CD4-positive, alpha-beta memory T cell (primary cell): ENCODE measurements at regions not wholly inside any gene's neighbourhood (a gene's known extent, or its start where the extent isn't known, plus 50 kb on each side); places are given as distances from the start of the nearest gene placed in this dataset.

Experiments
- CTCF ChIA-PET: fragments of 350-600 bp; sonication (Branson Sonifier 250); formaldehyde crosslinking; loops from one replicate; lab custom pipeline; 2021; ENCODE audit warnings: inconsistent platforms; ENCODE audit not compliant: partially characterized antibody; lab: Charles Lee
- POLR2A ChIA-PET: fragments of 350-600 bp; sonication (Branson Sonifier 250); formaldehyde crosslinking; loops from one replicate; lab custom pipeline; 2021; ENCODE audit not compliant: partially characterized antibody; lab: Charles Lee
- DNase-seq, 5 donors: peaks; one replicate each; pipeline versions ENCODE4 v3.0.0 to v3.0.0-alpha.2; 2020 to 2022; ENCODE audit warnings: mixed read lengths in 1 of 5
- H3K27ac ChIP-seq: one replicate; pipeline ENCODE4 v1.7.0; 2013; ENCODE audit warnings: low read depth, low read length
- H3K27me3 ChIP-seq: 2 replicates; pipeline ENCODE4 v1.7.0; 2013; ENCODE audit warnings: mild to moderate bottlenecking, low read length, moderate library complexity; ENCODE audit not compliant: insufficient read depth
- H3K36me3 ChIP-seq: 2 replicates; pipeline ENCODE4 v1.7.0; 2013; ENCODE audit warnings: mild to moderate bottlenecking, low read length, moderate library complexity; ENCODE audit not compliant: insufficient read depth
- H3K4me1 ChIP-seq: 2 replicates; pipeline ENCODE4 v1.7.0; 2013; ENCODE audit warnings: mild to moderate bottlenecking, low read length, moderate library complexity; ENCODE audit not compliant: insufficient read depth
- H3K4me3 ChIP-seq, 2 donors: one replicate each; pipeline ENCODE4 v1.7.0; 2013; ENCODE audit warnings: low read length in 2 of 2, mild to moderate bottlenecking in 1 of 2
- H3K9me3 ChIP-seq, 2 donors: one replicate each; pipeline ENCODE4 v1.7.0; 2013; ENCODE audit warnings: low read length in 2 of 2, control low read depth in 1 of 2; ENCODE audit not compliant: control insufficient read depth in 1 of 2
- H3K27ac Mint-ChIP-seq, 7 donors: one replicate each; pipeline ENCODE4 v1.8.0; 2020 to 2021; ENCODE audit warnings: mixed read lengths in 7 of 7, mild to moderate bottlenecking in 6 of 7, inconsistent platforms in 3 of 7, moderate library complexity in 3 of 7
- H3K27me3 Mint-ChIP-seq, 2 donors: one replicate each; pipeline ENCODE4 v1.8.0; 2020 to 2021; ENCODE audit warnings: mixed read lengths in 2 of 2
- H3K36me3 Mint-ChIP-seq, 2 donors: one replicate each; pipeline ENCODE4 v1.8.0; 2020 to 2021; ENCODE audit warnings: mixed read lengths in 2 of 2, inconsistent platforms in 1 of 2, mild to moderate bottlenecking in 1 of 2
- H3K4me1 Mint-ChIP-seq, 4 donors: one replicate each; pipeline ENCODE4 v1.8.0; 2020 to 2021; ENCODE audit warnings: mixed read lengths in 4 of 4, mild to moderate bottlenecking in 1 of 4
- H3K4me3 Mint-ChIP-seq, 8 donors: one replicate each; pipeline ENCODE4 v1.8.0; 2020 to 2021; ENCODE audit warnings: mixed read lengths in 8 of 8, mild to moderate bottlenecking in 7 of 8, moderate library complexity in 6 of 8, inconsistent platforms in 3 of 8
- H3K9me3 Mint-ChIP-seq, 8 donors: one replicate each; pipeline ENCODE4 v1.8.0; 2020 to 2021; ENCODE audit warnings: mixed read lengths in 8 of 8, mild to moderate bottlenecking in 5 of 8, inconsistent platforms in 3 of 8, moderate library complexity in 1 of 8
- intact Hi-C: fragments of 100-400 bp; cut with micrococcal nuclease; formaldehyde crosslinking; loops from one replicate; pipeline ENCODE4 v1.15.1; 2023

- no peaks in the 10 kb centered on the region for H3K27me3 ChIP-seq
- intact Hi-C loops = loop anchor here (10.0 kb wide), 1 partner anchor 353 kb away; no protein-coding TSS in a partner anchor
- H3K4me3 Mint-ChIP-seq = no peak overlapping the region
- no peak for DNase-seq
- H3K4me1 Mint-ChIP-seq = no peaks in the 10 kb centered on the region
- no peaks in the 10 kb centered on the region for H3K36me3 Mint-ChIP-seq
- ChIA-PET POLR2A (no interaction called here), CTCF (no interaction called here)
- peaks cover 0 to 16% (median 11%) of the 10 kb centered on the region in 8 donors for H3K9me3 Mint-ChIP-seq
- H3K27ac ChIP-seq = no peak overlapping the region
- no peaks in the 10 kb centered on the region for H3K4me1 ChIP-seq
- no peak overlapping the region for H3K4me3 ChIP-seq
- H3K27me3 Mint-ChIP-seq = peaks cover 18 to 29% of the 10 kb centered on the region in 2 donors
- no peak overlapping the region for H3K27ac Mint-ChIP-seq
- H3K9me3 ChIP-seq = no peaks in the 10 kb centered on the region
- H3K36me3 ChIP-seq = no peaks in the 10 kb centered on the region
These were observed 213.5 kb upstream of the NRP1 start for GRCh38 chr10:33547976-33548375.

- peaks cover 14 to 34% of the 10 kb centered on the region in 2 donors for H3K27me3 Mint-ChIP-seq
- intact Hi-C loops = loop anchor here (10.0 kb wide), 1 partner anchor 351 kb away; no protein-coding TSS in a partner anchor
- H3K27ac Mint-ChIP-seq = no peak overlapping the region
- H3K9me3 Mint-ChIP-seq = peaks cover 0 to 27% (median 19%) of the 10 kb centered on the region in 8 donors
- Histone ChIP-seq H3K36me3 (no peaks in the 10 kb centered on the region), H3K27me3 (no peaks in the 10 kb centered on the region), H3K4me3 (no peak overlapping the region), H3K4me1 (no peaks in the 10 kb centered on the region), H3K27ac (no peak overlapping the region), H3K9me3 (no peaks in the 10 kb centered on the region)
- H3K36me3 Mint-ChIP-seq = no peaks in the 10 kb centered on the region
- POLR2A ChIA-PET = no interaction called here
- H3K4me3 Mint-ChIP-seq = no peak overlapping the region
- no peaks in the 10 kb centered on the region for H3K4me1 Mint-ChIP-seq
- DNase-seq = no peak
- CTCF ChIA-PET = no interaction called here
These were observed 211.6 kb upstream of the NRP1 start for GRCh38 chr10:33546031-33546430.

GRCh38 chr10:33542752-33543505, 208.5 kb upstream of the NRP1 start:
- Mint-ChIP-seq H3K27ac (peak overlapping the region in 1 of 7 donors; percentile 37), H3K9me3 (peaks cover 0 to 27% (median 19%) of the 10 kb centered on the region in 8 donors), H3K4me3 (no peak overlapping the region), H3K27me3 (peaks cover 16 to 21% of the 10 kb centered on the region in 2 donors), H3K36me3 (no peaks in the 10 kb centered on the region), H3K4me1 (no peaks in the 10 kb centered on the region)
- no peaks in the 10 kb centered on the region for H3K9me3 ChIP-seq
- POLR2A ChIA-PET = no interaction called here
- no peaks in the 10 kb centered on the region for H3K27me3 ChIP-seq
- DNase-seq = no peak
- H3K4me1 ChIP-seq = no peaks in the 10 kb centered on the region
- H3K27ac ChIP-seq = no peak overlapping the region
- no peaks in the 10 kb centered on the region for H3K36me3 ChIP-seq
- CTCF ChIA-PET = no interaction called here
- intact Hi-C loops = loop anchor here (10.0 kb wide), 1 partner anchor 348 kb away; no protein-coding TSS in a partner anchor
- H3K4me3 ChIP-seq = no peak overlapping the region

GRCh38 chr10:33539116-33539515, 204.6 kb upstream of the NRP1 start:
- ChIA-PET POLR2A (no interaction called here), CTCF (no interaction called here)
- peaks cover 4% of the 10 kb centered on the region for H3K27me3 ChIP-seq
- intact Hi-C loops = no loop called here
- Mint-ChIP-seq H3K9me3 (peaks cover 0 to 27% (median 16%) of the 10 kb centered on the region in 8 donors), H3K27me3 (peaks cover 24 to 34% of the 10 kb centered on the region in 2 donors), H3K27ac (no peak overlapping the region), H3K4me1 (no peaks in the 10 kb centered on the region), H3K36me3 (no peaks in the 10 kb centered on the region), H3K4me3 (no peak overlapping the region)
- H3K9me3 ChIP-seq = no peaks in the 10 kb centered on the region
- H3K36me3 ChIP-seq = no peaks in the 10 kb centered on the region
- no peak for DNase-seq
- no peak overlapping the region for H3K4me3 ChIP-seq
- no peaks in the 10 kb centered on the region for H3K4me1 ChIP-seq
- no peak overlapping the region for H3K27ac ChIP-seq

- H3K9me3 Mint-ChIP-seq = peaks cover 0 to 9% (median 4%) of the 10 kb centered on the region in 8 donors
- no peaks in the 10 kb centered on the region for H3K36me3 Mint-ChIP-seq
- DNase-seq = no peak
- peaks cover 27 to 33% of the 10 kb centered on the region in 2 donors for H3K27me3 Mint-ChIP-seq
- intact Hi-C loops = no loop called here
- H3K4me1 Mint-ChIP-seq = no peaks in the 10 kb centered on the region
- no peak overlapping the region for H3K4me3 ChIP-seq
- H3K27ac Mint-ChIP-seq = no peak overlapping the region
- ChIA-PET CTCF (no interaction called here), POLR2A (no interaction called here)
- peaks cover 4% of the 10 kb centered on the region for H3K27me3 ChIP-seq
- no peak overlapping the region for H3K27ac ChIP-seq
- no peaks in the 10 kb centered on the region for H3K4me1 ChIP-seq
- H3K9me3 ChIP-seq = no peaks in the 10 kb centered on the region
- H3K4me3 Mint-ChIP-seq = no peak overlapping the region
- H3K36me3 ChIP-seq = no peaks in the 10 kb centered on the region
These were observed 202.6 kb upstream of the NRP1 start for GRCh38 chr10:33537066-33537465.

- ChIA-PET CTCF (no interaction called here), POLR2A (no interaction called here)
- no peaks in the 10 kb centered on the region for H3K4me1 ChIP-seq
- no peak overlapping the region for H3K4me3 ChIP-seq
- peaks cover 4% of the 10 kb centered on the region for H3K27me3 ChIP-seq
- intact Hi-C loops = no loop called here
- H3K9me3 Mint-ChIP-seq = peaks cover 0 to 3% (median 0%) of the 10 kb centered on the region in 8 donors
- H3K9me3 ChIP-seq = no peaks in the 10 kb centered on the region
- H3K27ac Mint-ChIP-seq = no peak overlapping the region
- DNase-seq = no peak
- no peaks in the 10 kb centered on the region for H3K36me3 Mint-ChIP-seq
- H3K27ac ChIP-seq = no peak overlapping the region
- no peaks in the 10 kb centered on the region for H3K4me1 Mint-ChIP-seq
- no peak overlapping the region for H3K4me3 Mint-ChIP-seq
- H3K27me3 Mint-ChIP-seq = peaks cover 27 to 28% of the 10 kb centered on the region in 2 donors
- no peaks in the 10 kb centered on the region for H3K36me3 ChIP-seq
These were observed 202.0 kb upstream of the NRP1 start for GRCh38 chr10:33536508-33536907.

- CTCF ChIA-PET = no interaction called here
- no peaks in the 10 kb centered on the region for H3K9me3 Mint-ChIP-seq
- H3K36me3 ChIP-seq = no peaks in the 10 kb centered on the region
- H3K27me3 Mint-ChIP-seq = peaks cover 25 to 27% of the 10 kb centered on the region in 2 donors
- H3K4me3 Mint-ChIP-seq = no peak overlapping the region
- H3K27ac ChIP-seq = no peak overlapping the region
- intact Hi-C loops = no loop called here
- no peak overlapping the region for H3K4me3 ChIP-seq
- DNase-seq = no peak
- H3K36me3 Mint-ChIP-seq = no peaks in the 10 kb centered on the region
- H3K27ac Mint-ChIP-seq = no peak overlapping the region
- H3K27me3 ChIP-seq = peaks cover 4% of the 10 kb centered on the region
- no peaks in the 10 kb centered on the region for H3K4me1 Mint-ChIP-seq
- H3K9me3 ChIP-seq = no peaks in the 10 kb centered on the region
- H3K4me1 ChIP-seq = no peaks in the 10 kb centered on the region
- POLR2A ChIA-PET = no interaction called here
These were observed 201.4 kb upstream of the NRP1 start for GRCh38 chr10:33535866-33536265.
